ENCODE measurements at regions not wholly inside any gene's neighbourhood (a gene's known extent, or its start where the extent isn't known, plus 50 kb on each side); places are given as distances from the start of the nearest gene placed in this dataset.

GRCh38 chr17:77887464-77888241 lies 70.8 kb upstream of the TNRC6C start:
- peak overlapping the region; percentile 49; the same call in 1 of the 2 replicates for H3K27ac ChIP-seq
- TF ChIP-seq CTCF (conservative IDR thresholded peaks at IDR 0.05) = no peak

GRCh38 chr17:77888242-77889134 lies 70.0 kb upstream of the TNRC6C start:
- no peak for TF ChIP-seq CTCF (conservative IDR thresholded peaks at IDR 0.05)
- peak overlapping the region; percentile 49; the same call in 1 of the 2 replicates for H3K27ac ChIP-seq

GRCh38 chr17:77889135-77889505 lies 69.4 kb upstream of the TNRC6C start:
- no peak for TF ChIP-seq CTCF (conservative IDR thresholded peaks at IDR 0.05)

GRCh38 chr17:77889866-77890760 lies 68.4 kb upstream of the TNRC6C start:
- H3K27ac ChIP-seq = no peak overlapping the region
- no peak for TF ChIP-seq CTCF (conservative IDR thresholded peaks at IDR 0.05)

More at GRCh38 chr17:77889135-77889505, 69.4 kb upstream of the TNRC6C start:
- no peak overlapping the region for H3K27ac ChIP-seq

- H3K27ac ChIP-seq = no peak overlapping the region
Observed at GRCh38 chr17:77890771-77891170, 67.7 kb upstream of the TNRC6C start.

GRCh38 chr17:77891602-77892001 lies 66.9 kb upstream of the TNRC6C start:
- no peak overlapping the region for H3K27ac ChIP-seq
- no peak for TF ChIP-seq CTCF (conservative IDR thresholded peaks at IDR 0.05)

More at GRCh38 chr17:77890771-77891170, 67.7 kb upstream of the TNRC6C start:
- no peak for TF ChIP-seq CTCF (conservative IDR thresholded peaks at IDR 0.05)

Data from VCaP (cell line).